GM12864 (cell line): ENCODE measurements at regions not wholly inside any gene's neighbourhood (a gene's known extent, or its start where the extent isn't known, plus 50 kb on each side); places are given as distances from the start of the nearest gene placed in this dataset.

Experiments used
- DNase-seq: peaks from one replicate; pipeline ENCODE4 v3.0.0-alpha.2; 2011; ENCODE audit warnings: low read depth
- H3K4me3 ChIP-seq: 2 replicates; pipeline ENCODE4 v1.5.1; 2011; ENCODE audit warnings: mild to moderate bottlenecking, low read depth, low read length, control low read depth
- CTCF ChIP-seq: IDR thresholded peaks from 2 replicates; pipeline ENCODE4 v1.5.1; 2011; ENCODE audit warnings: low read depth, mild to moderate bottlenecking, moderate library complexity, low read length, control low read depth, inconsistent platforms; ENCODE audit errors: missing control alignments

GRCh38 chrX:137401092-137401491 lies 164.8 kb upstream of the ZIC3 start:
- no peak for TF ChIP-seq CTCF
- no peak overlapping the region for H3K4me3 ChIP-seq

GRCh38 chrX:137387646-137388045 lies 178.3 kb upstream of the ZIC3 start:
- no peak for DNase-seq
- no peak for TF ChIP-seq CTCF

More at GRCh38 chrX:137401092-137401491, 164.8 kb upstream of the ZIC3 start:
- no peak for DNase-seq

GRCh38 chrX:137366018-137366633 lies 199.8 kb upstream of the ZIC3 start:
- no peak for DNase-seq
- H3K4me3 ChIP-seq, result no peak overlapping the region
- no peak for TF ChIP-seq CTCF

More at GRCh38 chrX:137387646-137388045, 178.3 kb upstream of the ZIC3 start:
- H3K4me3 ChIP-seq, result no peak overlapping the region

DNA sequence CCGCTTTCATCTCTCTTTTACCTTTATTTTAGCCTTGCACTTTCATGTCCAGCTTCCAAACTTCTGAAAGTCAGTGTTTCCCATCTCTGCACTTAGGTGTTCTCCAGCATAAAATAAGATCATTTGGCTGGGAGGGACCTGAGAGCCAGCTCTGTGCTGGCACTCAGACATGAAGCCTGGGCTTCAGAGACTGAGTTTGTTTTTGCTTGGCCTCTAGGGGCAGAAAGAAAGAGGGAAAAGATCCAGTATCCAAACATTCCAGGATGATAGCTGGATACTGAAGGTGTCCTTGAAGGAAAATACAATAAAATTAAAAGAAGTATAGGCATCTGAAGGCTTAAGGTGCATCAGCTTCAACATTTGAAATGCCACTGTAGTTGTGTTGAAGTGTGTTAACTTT lies 202.4 kb upstream of the ZIC3 start:
- no peak for DNase-seq
- H3K4me3 ChIP-seq, result no peak overlapping the region

DNA sequence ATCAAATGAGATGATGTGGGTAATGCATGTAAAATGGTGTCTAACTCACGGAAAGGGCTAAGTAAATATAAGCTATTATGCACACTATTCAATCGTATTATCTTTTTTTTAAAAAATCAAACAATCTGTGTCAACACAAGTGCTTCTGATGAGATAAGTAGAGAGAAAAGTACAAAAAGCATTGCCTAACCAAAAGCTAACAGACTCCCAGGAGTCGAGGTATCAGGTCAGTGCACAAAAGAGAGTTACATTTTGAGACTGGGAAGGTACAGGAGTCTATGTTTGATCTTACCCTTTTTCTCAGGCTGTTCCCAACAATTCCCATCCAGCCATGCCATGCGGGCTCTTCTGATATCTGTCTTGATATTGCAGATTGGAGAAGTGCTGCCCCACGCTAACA lies 203.3 kb upstream of the ZIC3 start:
- no peak for TF ChIP-seq CTCF
- DNase-seq, result no peak

More for the DNA sequence above, 202.4 kb upstream of the ZIC3 start:
- TF ChIP-seq CTCF, result no peak

DNA sequence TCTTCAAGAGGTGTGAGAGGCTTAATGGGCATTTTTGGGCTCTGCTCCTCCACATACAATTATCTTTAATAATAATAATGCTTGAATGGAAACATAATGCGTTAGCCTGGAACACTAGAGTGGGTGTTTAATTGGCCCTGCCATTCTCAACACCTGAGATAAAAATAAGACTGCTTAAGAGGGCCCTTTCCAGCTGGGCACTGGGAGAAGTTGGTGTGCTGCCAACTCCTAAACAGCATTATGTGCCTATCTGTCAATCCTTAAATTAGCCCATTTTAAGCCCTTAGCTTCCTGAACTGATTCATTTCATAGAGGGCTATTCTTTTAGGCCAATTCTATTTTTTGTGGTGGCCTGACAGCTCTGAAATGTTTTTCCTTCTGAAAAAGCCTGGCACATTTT lies 211.1 kb upstream of the ZIC3 start:
- no peak for DNase-seq
- no peak overlapping the region for H3K4me3 ChIP-seq
- no peak for TF ChIP-seq CTCF

More for the DNA sequence above, 203.3 kb upstream of the ZIC3 start:
- no peak overlapping the region for H3K4me3 ChIP-seq

GRCh38 chrX:137353404-137353803 lies 212.5 kb upstream of the ZIC3 start:
- no peak for TF ChIP-seq CTCF
- H3K4me3 ChIP-seq, result no peak overlapping the region
- DNase-seq, result no peak
